ENCODE measurements at regions not wholly inside any gene's neighbourhood (a gene's known extent, or its start where the extent isn't known, plus 50 kb on each side); places are given as distances from the start of the nearest gene placed in this dataset.
A peak's percentile ranks its signal among the peaks of the same experiment; 100 is the strongest.

- Histone ChIP-seq H4K20me1 (ENCODE audit: control insufficient read depth, extremely low read depth, insufficient read depth, low read length) (no peaks in the 10 kb centered on the region), H3K27me3 (ENCODE audit: control insufficient read depth, insufficient read depth, low read length) (no peaks in the 10 kb centered on the region), H3K9me3 (ENCODE audit: control insufficient read depth, insufficient read depth, low read depth, low read length) (no peaks in the 10 kb centered on the region), H3K4me1 (ENCODE audit: control insufficient read depth, extremely low read depth, insufficient read depth, low read length) (no peaks in the 10 kb centered on the region), H3K36me3 (ENCODE audit: control insufficient read depth, insufficient read depth, low read length) (no peaks in the 10 kb centered on the region), H2AFZ (ENCODE audit: low read length) (no peak overlapping the region), H3K9ac (ENCODE audit: insufficient read depth, low read length) (no peak overlapping the region), H3K79me2 (ENCODE audit: control insufficient read depth, insufficient read depth, low read length) (no peaks in the 10 kb centered on the region), H3K4me3 (replicated peaks in 1 of 4; ENCODE audit: control extremely low read depth in 1 of 4, insufficient read depth in 1 of 4, low read depth in 3 of 4, low read length in 4 of 4) (no peak overlapping the region), H3K4me2 (ENCODE audit: extremely low read depth, insufficient read depth, low read length) (no peak overlapping the region), H3K27ac (ENCODE audit: insufficient read depth, low read length) (no peak overlapping the region)
- peak in 1 of 2 donors; percentile 31 for DNase-seq (ENCODE audit: low read depth in 2 of 2)
- TF ChIP-seq CTCF (conservative IDR thresholded peaks at IDR 0.05 in 1 of 2, IDR thresholded peaks at IDR 0.05 in 1 of 2; ENCODE audit: low read depth in 1 of 2, low read length in 2 of 2) (no peak), EZH2 (IDR thresholded peaks at IDR 0.05; ENCODE audit: low read length, missing control alignments) (no peak)
These were observed 395.2 kb upstream of the INTU start for GRCh38 chr4:127237581-127237980.

GRCh38 chr4:127238956-127239475 lies 393.7 kb upstream of the INTU start:
- H3K4me1 ChIP-seq (ENCODE audit: control insufficient read depth, extremely low read depth, insufficient read depth, low read length) = no peaks in the 10 kb centered on the region
- H4K20me1 ChIP-seq (ENCODE audit: control insufficient read depth, extremely low read depth, insufficient read depth, low read length) = no peaks in the 10 kb centered on the region
- no peaks in the 10 kb centered on the region for H3K36me3 ChIP-seq (ENCODE audit: control insufficient read depth, insufficient read depth, low read length)
- H3K9me3 ChIP-seq (ENCODE audit: control insufficient read depth, insufficient read depth, low read depth, low read length) = no peaks in the 10 kb centered on the region
- peak overlapping the region; percentile 28 for H2AFZ ChIP-seq (ENCODE audit: low read length)
- no peak for DNase-seq (ENCODE audit: low read depth in 2 of 2)
- no peak overlapping the region for H3K4me3 ChIP-seq (replicated peaks in 1 of 4; ENCODE audit: control extremely low read depth in 1 of 4, insufficient read depth in 1 of 4, low read depth in 3 of 4, low read length in 4 of 4)
- H3K79me2 ChIP-seq (ENCODE audit: control insufficient read depth, insufficient read depth, low read length) = no peaks in the 10 kb centered on the region
- no peak overlapping the region for H3K4me2 ChIP-seq (ENCODE audit: extremely low read depth, insufficient read depth, low read length)
- H3K27ac ChIP-seq (ENCODE audit: insufficient read depth, low read length) = no peak overlapping the region
- no peaks in the 10 kb centered on the region for H3K27me3 ChIP-seq (ENCODE audit: control insufficient read depth, insufficient read depth, low read length)
- TF ChIP-seq CTCF (conservative IDR thresholded peaks at IDR 0.05 in 1 of 2, IDR thresholded peaks at IDR 0.05 in 1 of 2; ENCODE audit: low read depth in 1 of 2, low read length in 2 of 2) = no peak
- no peak for TF ChIP-seq EZH2 (IDR thresholded peaks at IDR 0.05; ENCODE audit: low read length, missing control alignments)
- H3K9ac ChIP-seq (ENCODE audit: insufficient read depth, low read length) = no peak overlapping the region

- H2AFZ ChIP-seq (ENCODE audit: low read length) = no peak overlapping the region
- H3K27ac ChIP-seq (ENCODE audit: insufficient read depth, low read length) = no peak overlapping the region
- H3K4me2 ChIP-seq (ENCODE audit: extremely low read depth, insufficient read depth, low read length) = no peak overlapping the region
- no peaks in the 10 kb centered on the region for H3K36me3 ChIP-seq (ENCODE audit: control insufficient read depth, insufficient read depth, low read length)
- H3K79me2 ChIP-seq (ENCODE audit: control insufficient read depth, insufficient read depth, low read length) = no peaks in the 10 kb centered on the region
- no peak overlapping the region for H3K4me3 ChIP-seq (replicated peaks in 1 of 4; ENCODE audit: control extremely low read depth in 1 of 4, insufficient read depth in 1 of 4, low read depth in 3 of 4, low read length in 4 of 4)
- H3K4me1 ChIP-seq (ENCODE audit: control insufficient read depth, extremely low read depth, insufficient read depth, low read length) = no peaks in the 10 kb centered on the region
- H3K27me3 ChIP-seq (ENCODE audit: control insufficient read depth, insufficient read depth, low read length) = no peaks in the 10 kb centered on the region
- H3K9me3 ChIP-seq (ENCODE audit: control insufficient read depth, insufficient read depth, low read depth, low read length) = no peaks in the 10 kb centered on the region
- no peak for DNase-seq (ENCODE audit: low read depth in 2 of 2)
- no peak overlapping the region for H3K9ac ChIP-seq (ENCODE audit: insufficient read depth, low read length)
- H4K20me1 ChIP-seq (ENCODE audit: control insufficient read depth, extremely low read depth, insufficient read depth, low read length) = no peaks in the 10 kb centered on the region
- TF ChIP-seq EZH2 (IDR thresholded peaks at IDR 0.05; ENCODE audit: low read length, missing control alignments) (no peak), CTCF (conservative IDR thresholded peaks at IDR 0.05 in 1 of 2, IDR thresholded peaks at IDR 0.05 in 1 of 2; ENCODE audit: low read depth in 1 of 2, low read length in 2 of 2) (no peak)
These were observed 392.6 kb upstream of the INTU start for GRCh38 chr4:127239902-127240763.

Measured in fibroblast of lung (primary cell).